Kidney (tissue), 13 donors: ENCODE measurements at regions not wholly inside any gene's neighbourhood (a gene's known extent, or its start where the extent isn't known, plus 50 kb on each side); places are given as distances from the start of the nearest gene placed in this dataset.
"Not testable (repeated sequence)": the region's sequence is repeated elsewhere in the genome, so short reads cannot be mapped to it uniquely, and the experiment has no call there.

Experiments
- DNase-seq, 5 donors: peaks; one replicate each; pipeline ENCODE4 v3.0.0-alpha.2; 2013 to 2020
- FAIRE-seq: peaks from 2 replicates; lab custom pipeline; 2012; peaks lifted over from hg19 to GRCh38; lab: Jason Lieb, UNC
- H3K27ac ChIP-seq, 2 donors: one replicate each; pipeline ENCODE4 v1.7.0; 2013; ENCODE audit warnings: low read depth in 2 of 2, low read length in 2 of 2, inconsistent platforms in 1 of 2
- H3K27me3 ChIP-seq: one replicate; pipeline ENCODE4 v1.7.1; 2013; ENCODE audit warnings: low read length, inconsistent platforms; ENCODE audit not compliant: control insufficient read depth, insufficient read depth
- H3K36me3 ChIP-seq, 3 donors: one replicate each; pipeline versions ENCODE4 v1.7.0 to v1.7.1; 2013; ENCODE audit warnings: low read length in 3 of 3, control low read depth in 1 of 3, inconsistent platforms in 1 of 3; ENCODE audit not compliant: insufficient read depth in 3 of 3, control insufficient read depth in 2 of 3
- H3K4me1 ChIP-seq, 3 donors: one replicate each; pipeline versions ENCODE4 v1.7.0 to v1.7.1; 2013; ENCODE audit warnings: low read length in 3 of 3, inconsistent platforms in 1 of 3, low read depth in 1 of 3; ENCODE audit not compliant: control insufficient read depth in 2 of 3, insufficient read depth in 2 of 3
- H3K4me3 ChIP-seq, 3 donors: one replicate each; pipeline versions ENCODE4 v1.7.0 to v1.8.1; 2013; ENCODE audit warnings: low read length in 3 of 3, control low read depth in 1 of 3, inconsistent platforms in 1 of 3
- H3K9ac ChIP-seq, 3 donors: one replicate each; pipeline versions ENCODE4 v1.7.0 to v1.7.1; 2013; ENCODE audit warnings: low read length in 3 of 3, control low read depth in 1 of 3, inconsistent platforms in 1 of 3
- H3K9me3 ChIP-seq, 3 donors: one replicate each; pipeline versions ENCODE4 v1.7.0 to v1.7.1; 2013; ENCODE audit warnings: low read length in 3 of 3, control low read depth in 1 of 3, inconsistent platforms in 1 of 3; ENCODE audit not compliant: control insufficient read depth in 2 of 3, insufficient read depth in 1 of 3
- CTCF ChIP-seq: IDR thresholded peaks from 3 replicates; pipeline ENCODE4 v1.5.1; 2012; ENCODE audit warnings: mild to moderate bottlenecking, moderate library complexity, borderline replicate concordance; ENCODE audit not compliant: insufficient read depth; ENCODE audit errors: extremely low read depth
- intact Hi-C: fragments of 100-400 bp; cut with DNase I; formaldehyde crosslinking; loops from one replicate; pipeline ENCODE4 v1.11.1; 2022
- donor health status: control.
- donor health status: control.
- donor health status: control.
- donor health status: control.
- donor health status: control.
- donor health status: DM: yes; HTN: yes; CAD: no.
- donor health status: Normal renal cell carcinoma (clear cell type).

GRCh38 chr3:153978006-153978405 is 143.2 kb upstream of the ARHGEF26 start:
- Histone ChIP-seq H3K9ac (no peak overlapping the region), H3K27ac (no peak overlapping the region), H3K4me1 (no peaks in the 10 kb centered on the region), H3K4me3 (no peak overlapping the region), H3K9me3 (no peaks in the 10 kb centered on the region), H3K27me3 (no peaks in the 10 kb centered on the region), H3K36me3 (no peaks in the 10 kb centered on the region)
- no peak for FAIRE-seq
- no peak for DNase-seq
- intact Hi-C loops: no loop called here
- TF ChIP-seq CTCF: no peak

GRCh38 chr3:153979418-153980251 is 141.6 kb upstream of the ARHGEF26 start:
- FAIRE-seq (no peak), DNase-seq (no peak)
- no peaks in the 10 kb centered on the region for H3K27me3 ChIP-seq
- no peak overlapping the region for H3K4me3 ChIP-seq
- intact Hi-C loops: no loop called here
- no peaks in the 10 kb centered on the region for H3K36me3 ChIP-seq
- TF ChIP-seq CTCF: no peak
- H3K9ac ChIP-seq: no peak overlapping the region
- H3K27ac ChIP-seq: no peak overlapping the region
- H3K9me3 ChIP-seq: no peaks in the 10 kb centered on the region
- H3K4me1 ChIP-seq: no peaks in the 10 kb centered on the region

- no peak overlapping the region for H3K27ac ChIP-seq
- no peak overlapping the region for H3K9ac ChIP-seq
- FAIRE-seq (no peak), DNase-seq (peak in 3 of 5 donors; percentile 4 to 60 (median 10))
- intact Hi-C loops: no loop called here
- TF ChIP-seq CTCF: no peak
- H3K4me3 ChIP-seq: no peak overlapping the region
- no peaks in the 10 kb centered on the region for H3K9me3 ChIP-seq
- H3K4me1 ChIP-seq: no peaks in the 10 kb centered on the region
- H3K27me3 ChIP-seq: no peaks in the 10 kb centered on the region
- H3K36me3 ChIP-seq: no peaks in the 10 kb centered on the region
Measured at GRCh38 chr3:153980252-153980590, 141.0 kb upstream of the ARHGEF26 start.

- not testable (repeated sequence) for FAIRE-seq
Measured at GRCh38 chr3:153997364-153997763, 123.8 kb upstream of the ARHGEF26 start.

More at GRCh38 chr3:153997364-153997763, 123.8 kb upstream of the ARHGEF26 start:
- DNase-seq: peak in 2 of 5 donors; percentile 7 to 12
- H3K27ac ChIP-seq, H3K27me3 ChIP-seq, H3K9ac ChIP-seq, H3K4me3 ChIP-seq, H3K4me1 ChIP-seq, H3K36me3 ChIP-seq, H3K9me3 ChIP-seq, intact Hi-C loops: not testable (repeated sequence)
